ENCODE measurements at regions not wholly inside any gene's neighbourhood (a gene's known extent, or its start where the extent isn't known, plus 50 kb on each side); places are given as distances from the start of the nearest gene placed in this dataset.

- no peak for TF ChIP-seq CTCF (IDR thresholded peaks at IDR 0.05)
- TF ChIP-seq POLR2A (IDR thresholded peaks at IDR 0.05; ENCODE audit: low read length) = no peak
- no peak for TF ChIP-seq KDM5A (IDR thresholded peaks at IDR 0.05)
- no peak for TF ChIP-seq EP300 (IDR thresholded peaks at IDR 0.05)
Measured at GRCh38 chr18:61057443-61057842, 275.8 kb upstream of the CDH20 start.
